NCI-H774 (cell line): ENCODE measurements at regions not wholly inside any gene's neighbourhood (a gene's known extent, or its start where the extent isn't known, plus 50 kb on each side); places are given as distances from the start of the nearest gene placed in this dataset.
A peak's percentile ranks its signal among the peaks of the same experiment; 100 is the strongest.
"Not testable (repeated sequence)": the region's sequence is repeated elsewhere in the genome, so short reads cannot be mapped to it uniquely, and the experiment has no call there.

ENCODE experiments used
- DNase-seq: peaks from one replicate; lab custom pipeline; 2025; lab: John Stamatoyannopoulos, UW

DNA sequence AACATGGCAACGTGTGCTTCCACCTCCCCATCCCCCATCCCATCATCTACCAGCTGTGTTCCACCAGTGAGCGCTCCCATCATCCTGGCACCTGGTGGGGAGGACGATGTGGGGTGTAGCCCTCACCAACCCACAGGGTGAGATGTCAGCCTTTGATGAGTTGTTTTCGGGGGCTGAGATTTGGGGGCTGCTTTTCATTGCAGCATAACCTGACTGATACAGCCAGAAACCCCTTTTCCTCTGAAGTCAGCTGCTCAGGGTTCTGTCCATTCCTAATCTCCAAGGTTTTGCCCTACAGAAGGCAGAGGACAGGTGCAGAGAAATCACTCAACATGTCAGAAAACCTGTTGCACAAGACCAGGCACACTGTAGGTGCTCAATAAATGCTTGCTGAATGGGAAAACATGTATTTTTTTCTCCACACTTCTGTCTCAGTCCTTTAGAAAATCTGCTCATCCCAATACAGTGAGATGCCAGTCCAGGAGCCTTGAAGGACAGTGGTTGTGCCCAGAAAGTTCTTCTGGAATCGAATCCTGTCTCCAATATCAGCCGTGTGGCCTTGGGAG lies 239.8 kb downstream of the RBM19 start:
- DNase-seq: no peak

GRCh38 chr12:113725557-113725876 lies 240.6 kb downstream of the RBM19 start:
- DNase-seq: no peak

DNA sequence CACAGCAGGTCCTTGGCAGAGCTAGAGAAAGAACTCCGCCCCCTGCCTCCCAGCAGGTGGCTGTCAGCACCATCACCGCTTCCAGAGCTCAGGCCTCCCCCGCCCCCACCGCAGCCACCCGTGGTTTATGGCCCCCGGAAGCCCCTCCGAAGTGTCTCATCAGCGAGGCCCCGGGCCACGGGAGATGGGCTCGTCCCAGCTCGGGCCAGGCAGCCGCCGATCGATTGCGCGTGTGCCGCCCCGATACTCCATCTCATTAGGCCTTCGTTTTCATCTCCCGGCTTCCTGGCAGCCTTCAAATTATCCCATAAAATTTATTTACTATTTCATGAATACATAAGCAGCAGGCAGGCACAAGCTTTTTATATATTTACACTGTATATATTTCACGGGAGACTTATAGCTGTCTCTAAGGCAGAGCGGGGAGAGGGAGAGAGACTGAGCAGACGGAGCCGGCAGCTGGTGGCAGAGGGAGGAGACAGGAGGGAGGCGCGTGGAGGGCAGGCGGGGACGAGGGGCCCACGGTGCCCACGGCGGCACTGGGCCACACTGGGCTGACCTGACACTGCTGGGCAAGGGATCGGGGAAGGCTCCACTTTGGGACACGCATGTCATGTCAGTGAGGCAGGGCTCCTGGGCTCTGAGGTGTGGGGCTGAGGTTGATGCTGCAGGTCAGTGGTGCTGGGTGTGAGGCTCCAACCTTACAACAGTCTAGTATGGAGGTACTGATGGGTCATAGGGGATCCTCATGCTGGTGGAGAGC lies 241.2 kb downstream of the RBM19 start:
- DNase-seq: no peak

DNA sequence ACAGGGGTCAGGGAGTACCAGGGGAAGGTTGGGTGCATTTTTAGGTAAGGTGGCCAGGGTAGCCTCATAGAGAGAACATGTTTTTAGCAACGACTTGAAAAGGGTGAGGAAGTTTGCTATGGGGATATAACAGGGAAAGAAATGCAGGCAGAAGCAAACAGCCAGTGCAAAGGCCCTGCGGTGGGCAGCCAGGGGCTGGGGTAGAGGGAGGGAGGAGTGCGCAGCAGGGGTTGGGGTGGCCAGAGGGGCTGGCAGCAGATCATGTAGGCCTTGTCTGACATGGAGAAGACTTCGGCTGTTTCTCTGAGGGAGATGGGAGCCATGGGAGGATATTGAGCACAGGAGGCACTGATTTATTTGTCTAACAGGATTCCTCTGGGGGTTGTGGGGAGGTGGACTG lies 242.5 kb downstream of the RBM19 start:
- no peak for DNase-seq

GRCh38 chr12:113722747-113723146 lies 243.4 kb downstream of the RBM19 start:
- DNase-seq: no peak

DNA sequence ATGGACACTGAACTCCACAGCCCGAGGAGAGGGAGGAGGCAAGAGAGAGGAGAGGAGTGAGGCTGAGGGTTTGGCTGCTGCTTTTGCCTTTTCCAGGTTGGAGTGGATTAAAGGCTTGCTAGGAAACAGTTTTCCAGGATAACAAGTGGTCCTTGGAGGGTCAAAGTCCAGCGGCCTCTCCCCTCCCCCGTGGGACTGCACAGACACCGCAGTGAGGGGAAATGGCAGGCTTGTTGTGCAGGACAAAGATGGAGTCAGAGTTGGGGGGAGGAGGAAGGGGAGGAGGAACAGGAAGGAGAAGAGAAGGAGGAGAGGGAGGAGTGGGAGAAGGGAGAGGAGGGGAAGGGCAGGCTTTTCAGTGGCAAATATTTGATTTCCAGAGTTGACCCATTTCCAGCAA lies 245.5 kb downstream of the RBM19 start:
- no peak for DNase-seq

DNA sequence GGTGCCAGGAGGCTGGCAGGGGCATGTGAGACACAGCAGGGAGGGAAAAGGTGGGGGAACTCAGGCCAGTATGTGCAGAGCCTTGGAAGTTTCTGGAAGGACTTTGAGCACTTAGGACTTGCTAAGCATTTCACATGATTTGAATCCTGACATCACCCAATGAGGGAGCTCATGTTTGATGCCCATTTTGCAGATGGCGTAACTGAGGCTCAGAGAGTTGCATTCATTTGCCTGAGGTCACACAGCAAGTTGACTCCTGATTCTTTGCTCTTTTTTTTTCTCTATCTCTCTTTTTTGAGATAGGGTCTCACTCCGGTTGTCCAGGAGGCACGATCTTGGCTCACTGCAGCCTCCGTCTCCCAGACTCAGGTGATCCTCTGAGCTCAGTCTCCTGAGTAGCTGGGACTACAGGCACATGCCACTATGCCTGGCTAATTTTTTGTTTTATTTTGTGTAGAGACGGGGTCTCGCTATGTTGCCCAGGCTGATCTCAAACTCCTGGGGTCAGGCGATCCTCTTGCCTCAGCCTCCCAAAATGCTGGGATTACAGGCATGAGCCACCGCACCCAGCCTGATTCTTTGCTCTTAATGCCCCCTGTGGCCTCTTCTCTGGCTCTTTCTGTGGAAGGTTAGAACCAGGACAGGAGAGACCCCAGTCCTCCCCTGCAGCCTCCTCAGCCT lies 246.1 kb downstream of the RBM19 start:
- no peak for DNase-seq

GRCh38 chr12:113713156-113713555 lies 241.5 kb upstream of the LHX5 start:
- DNase-seq: no peak

DNA sequence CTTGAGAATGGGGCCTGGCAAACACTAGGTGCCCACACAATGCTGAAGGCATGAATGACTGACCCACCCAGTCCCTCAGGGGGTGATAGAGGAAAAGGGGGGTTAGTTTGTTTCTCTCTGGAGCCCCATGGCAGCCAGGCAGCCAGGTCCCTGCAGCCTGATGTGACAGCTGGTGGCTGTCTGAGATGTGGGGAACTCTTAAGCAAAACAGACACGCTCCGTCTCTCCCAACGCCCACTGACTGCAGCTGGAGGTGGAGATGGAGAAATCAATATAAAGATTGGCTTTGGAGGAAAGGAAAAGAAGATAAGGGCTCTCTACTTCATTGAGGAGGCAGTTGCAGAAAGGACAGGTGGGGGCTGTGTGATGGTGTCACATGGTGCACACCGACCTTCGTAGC lies 240.8 kb upstream of the LHX5 start:
- no peak for DNase-seq

GRCh38 chr12:113710216-113710615 lies 238.5 kb upstream of the LHX5 start:
- no peak for DNase-seq

DNA sequence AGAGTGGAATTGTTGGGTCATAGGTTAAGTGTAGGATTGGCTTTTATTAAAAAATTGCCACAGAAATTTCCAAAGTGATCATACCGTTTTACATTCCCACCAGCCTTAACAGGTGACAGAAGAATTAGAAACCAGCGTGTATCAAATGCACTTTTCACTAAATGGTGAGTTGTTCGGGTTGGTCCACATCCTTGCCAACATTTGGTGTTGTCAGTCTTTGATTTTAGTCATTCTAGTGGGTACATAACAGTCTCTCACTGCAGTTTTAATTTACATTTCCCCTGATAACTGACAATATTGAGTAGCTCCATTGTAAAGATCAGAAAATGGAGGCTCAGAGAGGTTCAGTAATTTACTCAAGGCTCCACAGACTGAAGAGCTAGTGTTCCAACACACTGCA lies 237.8 kb upstream of the LHX5 start:
- DNase-seq: no peak

GRCh38 chr12:113702836-113703235 lies 231.2 kb upstream of the LHX5 start:
- no peak for DNase-seq

- no peak for DNase-seq
These were observed 230.6 kb upstream of the LHX5 start for GRCh38 chr12:113702276-113702675.

DNA sequence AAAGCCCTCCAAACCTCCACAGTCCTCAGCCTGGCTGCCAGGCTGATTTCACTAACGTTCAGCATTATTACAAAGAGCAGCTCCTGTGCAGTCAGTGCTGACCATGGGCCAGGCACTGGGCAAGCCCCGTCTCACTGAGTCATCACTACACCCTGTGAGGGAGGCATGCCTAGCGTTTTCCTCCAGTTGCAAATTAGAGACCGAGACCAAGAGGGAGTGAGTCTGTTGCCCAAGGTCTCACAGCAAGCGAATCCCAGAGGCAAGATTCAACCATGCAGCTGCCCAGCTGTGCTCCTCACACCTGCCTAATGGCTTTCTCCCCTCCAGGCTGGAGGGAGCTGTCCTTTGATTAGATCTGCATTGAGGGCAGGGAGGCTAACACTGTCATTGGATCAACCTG lies 229.3 kb upstream of the LHX5 start:
- no peak for DNase-seq

- DNase-seq: not testable (repeated sequence)
These were observed 228.3 kb upstream of the LHX5 start for GRCh38 chr12:113699984-113700383.

DNA sequence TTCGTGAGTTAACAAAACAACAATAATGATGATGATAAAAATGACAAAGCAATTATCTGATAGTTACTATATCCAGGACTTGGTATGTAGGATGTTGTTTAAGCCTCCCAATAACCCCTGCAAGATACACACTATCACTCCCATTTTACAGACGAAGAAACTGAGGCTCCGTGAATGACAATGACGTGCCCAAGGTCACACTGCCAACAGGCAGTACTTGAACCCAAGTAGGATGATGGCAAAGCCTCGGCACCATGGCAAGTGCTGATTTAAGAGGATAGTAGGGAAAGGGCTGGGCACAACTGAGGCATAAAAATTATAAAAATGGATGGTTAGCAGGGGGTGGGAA lies 226.8 kb upstream of the LHX5 start:
- no peak for DNase-seq

- peak; percentile 71 for DNase-seq
These were observed 226.2 kb upstream of the LHX5 start for GRCh38 chr12:113697651-113698509.

GRCh38 chr12:113697104-113697503 lies 225.4 kb upstream of the LHX5 start:
- DNase-seq: no peak

GRCh38 chr12:113693693-113694092 lies 222.0 kb upstream of the LHX5 start:
- DNase-seq: no peak

DNA sequence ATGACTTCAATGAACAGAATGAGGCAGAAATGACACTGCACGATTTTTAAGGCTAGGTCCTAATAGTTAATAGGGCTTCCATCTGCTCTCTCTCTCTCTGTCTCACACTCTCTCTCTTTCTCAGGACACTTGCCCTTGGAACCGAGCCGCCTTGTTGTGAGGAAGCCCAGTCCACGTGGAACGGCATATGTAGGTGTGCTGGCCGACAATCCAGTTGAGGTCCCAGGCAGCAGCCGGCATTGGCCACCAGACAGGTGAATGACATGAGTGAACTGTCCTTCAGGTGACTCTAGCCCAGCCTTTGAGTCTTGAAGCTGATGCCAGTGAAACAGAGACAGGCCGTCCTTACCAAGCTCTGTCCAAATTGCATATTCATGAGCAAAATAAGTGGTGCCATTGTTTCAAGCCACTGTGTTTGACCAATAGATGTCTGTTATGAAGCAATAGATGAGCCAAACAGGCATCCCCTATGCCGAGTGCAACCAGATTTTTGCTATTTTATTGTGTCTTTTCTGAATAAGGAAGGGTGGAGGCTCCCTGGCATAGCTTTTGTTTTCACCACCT lies 217.5 kb upstream of the LHX5 start:
- no peak for DNase-seq

- DNase-seq: no peak
These were observed 216.6 kb upstream of the LHX5 start for GRCh38 chr12:113688313-113688712.
